NCI-H345 treated with DMSO at 0.1 percent for 48 hours (cell line): ENCODE measurements at regions not wholly inside any gene's neighbourhood (a gene's known extent, or its start where the extent isn't known, plus 50 kb on each side); places are given as distances from the start of the nearest gene placed in this dataset.
"Not testable (repeated sequence)": the region's sequence is repeated elsewhere in the genome, so short reads cannot be mapped to it uniquely, and the experiment has no call there.

Experiments used
- DNase-seq: peaks from one replicate; lab custom pipeline; 2025; ENCODE audit not compliant: unreplicated experiment; lab: John Stamatoyannopoulos, UW

- DNase-seq = no peak
Measured at GRCh38 chr5:71821029-71821428, 102.0 kb downstream of the CARTPT start.

- DNase-seq = not testable (repeated sequence)
Measured at GRCh38 chr5:71822065-71822464, 103.0 kb downstream of the CARTPT start.

GRCh38 chr5:71825992-71826391 is 106.9 kb downstream of the CARTPT start:
- no peak for DNase-seq

- no peak for DNase-seq
Measured at GRCh38 chr5:71828291-71829040, 109.4 kb downstream of the CARTPT start.

- DNase-seq = no peak
Measured at GRCh38 chr5:71829206-71829605, 110.1 kb downstream of the CARTPT start.

- DNase-seq = peak; percentile 52
Measured at GRCh38 chr5:71830681-71831539, 111.8 kb downstream of the CARTPT start.

GRCh38 chr5:71832812-71833715 is 114.0 kb downstream of the CARTPT start:
- DNase-seq = no peak

GRCh38 chr5:71834601-71835000 is 115.5 kb downstream of the CARTPT start:
- no peak for DNase-seq

GRCh38 chr5:71836084-71836483 is 117.0 kb downstream of the CARTPT start:
- DNase-seq = no peak

- DNase-seq = no peak
Measured at GRCh38 chr5:71836559-71837112, 117.6 kb downstream of the CARTPT start.

- DNase-seq = no peak
Measured at GRCh38 chr5:71838286-71838685, 119.2 kb downstream of the CARTPT start.

- DNase-seq = no peak
Measured at GRCh38 chr5:71839096-71839884, 120.2 kb downstream of the CARTPT start.

- no peak for DNase-seq
Measured at GRCh38 chr5:71841107-71841506, 122.0 kb downstream of the CARTPT start.

- DNase-seq = no peak
Measured at GRCh38 chr5:71843111-71843510, 124.0 kb downstream of the CARTPT start.

- no peak for DNase-seq
Measured at GRCh38 chr5:71844862-71845261, 125.8 kb downstream of the CARTPT start.

- no peak for DNase-seq
Measured at GRCh38 chr5:71859515-71859914, 140.4 kb downstream of the CARTPT start.

GRCh38 chr5:71860048-71860447 is 141.0 kb downstream of the CARTPT start:
- no peak for DNase-seq

- DNase-seq = no peak
Measured at GRCh38 chr5:71861682-71862081, 142.6 kb downstream of the CARTPT start.

- DNase-seq = no peak
Measured at GRCh38 chr5:71862087-71862486, 143.0 kb downstream of the CARTPT start.

- DNase-seq = no peak
Measured at GRCh38 chr5:71862507-71863060, 143.5 kb downstream of the CARTPT start.
